ENCODE measurements at regions not wholly inside any gene's neighbourhood (a gene's known extent, or its start where the extent isn't known, plus 50 kb on each side); places are given as distances from the start of the nearest gene placed in this dataset.

- no peak for TF ChIP-seq CTCF (IDR thresholded peaks at IDR 0.05)
- no peak for TF ChIP-seq POLR2AphosphoS5 (IDR thresholded peaks at IDR 0.05)
These were observed 1217.6 kb upstream of the ALCAM start for GRCh38 chr3:104149154-104149553.

Measured in sigmoid colon (tissue), 4 donors.